ENCODE measurements at regions not wholly inside any gene's neighbourhood (a gene's known extent, or its start where the extent isn't known, plus 50 kb on each side); places are given as distances from the start of the nearest gene placed in this dataset.

DNA sequence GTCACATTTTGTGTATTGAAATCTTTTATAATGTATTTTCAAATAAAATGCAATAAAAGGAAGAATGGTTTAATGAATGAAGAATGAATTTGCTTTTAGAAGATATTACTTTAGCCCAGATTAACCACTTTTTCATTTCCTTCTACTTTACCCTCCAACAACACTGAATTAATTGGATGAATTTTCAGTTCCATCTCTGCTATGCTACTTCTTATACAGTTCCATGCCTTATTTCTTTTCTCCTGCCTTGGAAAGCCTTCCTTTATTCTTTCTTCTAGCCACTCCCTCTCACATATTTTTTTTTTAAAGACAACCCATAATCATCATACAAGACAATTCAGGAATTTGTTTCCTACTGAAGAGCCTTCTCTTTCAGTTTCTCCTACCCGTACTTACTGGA lies 296.6 kb upstream of the TNC start (continued):
- TF ChIP-seq KAT7 (CRISPR knock-in tag; IDR thresholded peaks at IDR 0.05; ENCODE audit: borderline replicate concordance) (no peak), STAT6 (CRISPR knock-in tag; conservative IDR thresholded peaks at IDR 0.05; ENCODE audit: low read depth) (no peak), ZNF263 (CRISPR knock-in tag; IDR thresholded peaks at IDR 0.05; ENCODE audit: low read depth) (no peak), ATF2 (CRISPR knock-in tag; IDR thresholded peaks at IDR 0.05; ENCODE audit: borderline replicate concordance, low read depth) (no peak), ATF1 (CRISPR knock-in tag; IDR thresholded peaks at IDR 0.05) (no peak), ZNF425 (CRISPR knock-in tag; conservative IDR thresholded peaks at IDR 0.05) (no peak)

DNA sequence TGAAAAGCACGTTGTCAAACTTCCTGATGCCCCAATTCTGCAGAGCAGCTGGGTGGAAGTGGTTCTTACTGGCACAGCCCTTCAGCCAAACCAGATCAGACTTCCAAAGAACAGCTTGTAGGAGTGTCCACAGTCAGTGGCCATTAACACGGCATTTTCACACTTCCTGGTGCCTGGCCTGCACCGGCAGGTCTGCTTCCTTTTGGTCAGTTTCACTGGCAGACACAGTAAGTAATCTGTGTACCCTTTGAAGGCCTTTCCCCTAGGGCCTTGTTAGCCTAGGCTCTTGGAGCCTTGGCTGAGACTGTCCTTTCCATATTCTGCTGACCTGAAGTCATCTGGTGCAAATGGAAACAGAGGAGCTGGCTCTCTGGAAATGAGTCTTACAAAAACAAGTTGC lies 297.5 kb upstream of the TNC start:
- Mint-ChIP-seq H3K27me3 (ENCODE audit: low read depth) (no peaks in the 10 kb centered on the region), H3K4me1 (peaks cover 21% of the 10 kb centered on the region), H3K36me3 (peaks cover 18% of the 10 kb centered on the region), H3K9me3 (peaks cover 22% of the 10 kb centered on the region), H3K4me3 (no peak overlapping the region), H3K27ac (no peak overlapping the region)
- POLR2A ChIA-PET, result no interaction called here
- TF ChIP-seq ZNF532 (CRISPR knock-in tag; IDR thresholded peaks at IDR 0.05; ENCODE audit: borderline replicate concordance) (no peak), TEAD1 (CRISPR knock-in tag; IDR thresholded peaks at IDR 0.05) (no peak), GABPB1 (CRISPR knock-in tag; IDR thresholded peaks at IDR 0.05) (no peak), ATF1 (CRISPR knock-in tag; IDR thresholded peaks at IDR 0.05) (no peak), JAZF1 (CRISPR knock-in tag; IDR thresholded peaks at IDR 0.05) (no peak), ELF4 (CRISPR knock-in tag; IDR thresholded peaks at IDR 0.05; ENCODE audit: low read depth) (no peak), TP53 (CRISPR knock-in tag; IDR thresholded peaks at IDR 0.05) (no peak), ZBTB21 (CRISPR knock-in tag; IDR thresholded peaks at IDR 0.05; ENCODE audit: borderline replicate concordance) (no peak), JUN (CRISPR knock-in tag; IDR thresholded peaks at IDR 0.05) (no peak), ZNF219 (CRISPR knock-in tag; IDR thresholded peaks at IDR 0.05; ENCODE audit: borderline replicate concordance) (no peak), ZNF263 (CRISPR knock-in tag; IDR thresholded peaks at IDR 0.05; ENCODE audit: low read depth) (no peak)
- TF ChIP-seq, protein P1, sequence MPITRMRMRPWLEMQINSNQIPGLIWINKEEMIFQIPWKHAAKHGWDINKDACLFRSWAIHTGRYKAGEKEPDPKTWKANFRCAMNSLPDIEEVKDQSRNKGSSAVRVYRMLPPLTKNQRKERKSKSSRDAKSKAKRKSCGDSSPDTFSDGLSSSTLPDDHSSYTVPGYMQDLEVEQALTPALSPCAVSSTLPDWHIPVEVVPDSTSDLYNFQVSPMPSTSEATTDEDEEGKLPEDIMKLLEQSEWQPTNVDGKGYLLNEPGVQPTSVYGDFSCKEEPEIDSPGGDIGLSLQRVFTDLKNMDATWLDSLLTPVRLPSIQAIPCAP (CRISPR knock-in tag; IDR thresholded peaks at IDR 0.05), result no peak
- DNase-seq (ENCODE audit: low spot score) (no peak), ATAC-seq (no peak)
- CTCF ChIA-PET, result no interaction called here
